Endothelial cell of umbilical vein (primary cell): ENCODE measurements at regions not wholly inside any gene's neighbourhood (a gene's known extent, or its start where the extent isn't known, plus 50 kb on each side); places are given as distances from the start of the nearest gene placed in this dataset.

Experiments used
- BruUV-seq: library from RNA; stranded (reverse); fragments of 400-500 nt; replicated peaks from 2 replicates; lab custom pipeline; 2021; lab: Mats Ljungman, UMichigan
- CTCF ChIA-PET: fragments of 300-600, 350-600 bp; sonication (Branson Sonifier 250); formaldehyde crosslinking; loops from one replicate; lab custom pipeline; 2021; ENCODE audit warnings: antibody characterized with exemption, inconsistent platforms; lab: Charles Lee
- POLR2A ChIA-PET: fragments of 300-600, 350-600 bp; sonication (Branson Sonifier 250); formaldehyde crosslinking; loops from one replicate; lab custom pipeline; 2021; ENCODE audit warnings: antibody characterized with exemption, inconsistent platforms; lab: Charles Lee
- DNase-seq: peaks from one replicate; pipeline ENCODE4 v3.0.0-alpha.2; 2011; ENCODE audit warnings: low read depth, low spot score
- FAIRE-seq: peaks from 2 replicates; lab custom pipeline; 2011; peaks lifted over from hg19 to GRCh38; lab: Jason Lieb, UNC
- H2AFZ ChIP-seq: 2 replicates; pipeline ENCODE4 v1.6.0; 2012; ENCODE audit warnings: low read depth, low read length, control low read depth, inconsistent platforms
- H3K27ac ChIP-seq: 2 replicates; pipeline ENCODE4 v1.5.1; 2011; ENCODE audit warnings: low read depth, mild to moderate bottlenecking, control low read depth, low read length, moderate library complexity; ENCODE audit not compliant: insufficient read depth
- H3K27me3 ChIP-seq, 2 experiments: 2 replicates each; pipeline versions ENCODE4 v1.6.0 to v1.6.1; 2011; ENCODE audit warnings: low read length in 2 of 2, mixed read lengths in 1 of 2; ENCODE audit not compliant: control insufficient read depth in 2 of 2, insufficient read depth in 2 of 2
- H3K36me3 ChIP-seq, 2 experiments: 2 replicates in 1 of 2; 3 replicates in 1 of 2; pipeline ENCODE4 v1.5.1; 2011; ENCODE audit warnings: low read length in 2 of 2, mild to moderate bottlenecking in 1 of 2, moderate library complexity in 1 of 2; ENCODE audit not compliant: control insufficient read depth in 2 of 2, insufficient read depth in 2 of 2; ENCODE audit errors: extremely low read depth in 1 of 2
- H3K4me1 ChIP-seq: 3 replicates; pipeline ENCODE4 v1.5.1; 2011; ENCODE audit warnings: mild to moderate bottlenecking, low read length; ENCODE audit not compliant: control insufficient read depth, insufficient read depth; ENCODE audit errors: extremely low read depth
- H3K4me2 ChIP-seq: 2 replicates; pipeline ENCODE4 v1.6.1; 2011; ENCODE audit warnings: low read length, control low read depth, mixed read lengths; ENCODE audit not compliant: insufficient read depth
- H3K4me3 ChIP-seq, 3 experiments: fragments of 200-600 bp in 1 of 3; sonication (generic), shearing (Covaris generic) in 1 of 3; replicated peaks in 1 of 3; 2 replicates each; pipeline ENCODE4 v1.5.1; 2011 to 2016; ENCODE audit warnings: control low read depth in 3 of 3, low read length in 3 of 3, mild to moderate bottlenecking in 2 of 3, inconsistent platforms in 1 of 3, low read depth in 1 of 3, moderate library complexity in 1 of 3; ENCODE audit not compliant: insufficient read depth in 1 of 3
- H3K79me2 ChIP-seq: 2 replicates; pipeline ENCODE4 v1.6.0; 2012; ENCODE audit warnings: low read length, inconsistent platforms; ENCODE audit not compliant: control insufficient read depth, insufficient read depth
- H3K9ac ChIP-seq: replicated peaks from 2 replicates; pipeline ENCODE3; 2011; ENCODE audit warnings: low read length, control low read depth; ENCODE audit not compliant: insufficient read depth; ENCODE audit errors: extremely low read depth
- H3K9me1 ChIP-seq: replicated peaks from 3 replicates; pipeline ENCODE4 v1.6.0; 2011; ENCODE audit warnings: mild to moderate bottlenecking, low read length; ENCODE audit not compliant: control insufficient read depth, insufficient read depth; ENCODE audit errors: extremely low read depth
- H3K9me3 ChIP-seq: replicated peaks from 2 replicates; pipeline ENCODE4 v1.5.1; 2012; ENCODE audit warnings: low read length, inconsistent platforms; ENCODE audit not compliant: control insufficient read depth, insufficient read depth
- H4K20me1 ChIP-seq: replicated peaks from 2 replicates; pipeline ENCODE3; 2011; ENCODE audit warnings: mild to moderate bottlenecking, low read length; ENCODE audit not compliant: control insufficient read depth, insufficient read depth; ENCODE audit errors: extremely low read depth
- CTCF ChIP-seq, 2 donors: IDR thresholded peaks; 1 replicate in 1 of 2; 2 replicates in 1 of 2; pipeline ENCODE4 v1.5.1; 2011; ENCODE audit warnings: low read length in 2 of 2, mild to moderate bottlenecking in 2 of 2, moderate library complexity in 2 of 2, control low read depth in 1 of 2, inconsistent platforms in 1 of 2, low read depth in 1 of 2; ENCODE audit not compliant: insufficient read depth in 1 of 2; ENCODE audit errors: extremely low read depth in 1 of 2
- EZH2 ChIP-seq: IDR thresholded peaks from 2 replicates; pipeline ENCODE4 v1.6.1; 2012; ENCODE audit warnings: borderline replicate concordance, low read depth, mild to moderate bottlenecking, moderate library complexity, low read length, inconsistent platforms; ENCODE audit not compliant: severe bottlenecking
- FOS ChIP-seq: IDR thresholded peaks from 2 replicates; pipeline ENCODE4 v1.6.1; 2011; ENCODE audit warnings: mild to moderate bottlenecking, low read length, moderate library complexity, borderline replicate concordance; ENCODE audit not compliant: insufficient read depth
- GATA2 ChIP-seq: IDR thresholded peaks from 2 replicates; pipeline ENCODE4 v1.7.0; 2011; ENCODE audit warnings: low read depth, mild to moderate bottlenecking, moderate library complexity, mixed read lengths, low read length; ENCODE audit not compliant: insufficient read length, insufficient read depth
- JUN ChIP-seq: IDR thresholded peaks from 2 replicates; pipeline ENCODE4 v1.6.1; 2011; ENCODE audit warnings: borderline replicate concordance, low read depth; ENCODE audit not compliant: insufficient read length, insufficient read depth
- MAX ChIP-seq: IDR thresholded peaks from 2 replicates; pipeline ENCODE4 v1.6.1; 2011; ENCODE audit not compliant: insufficient read depth, insufficient read length
- MYC ChIP-seq: IDR thresholded peaks from one replicate; pipeline ENCODE4 v1.6.1; 2011; ENCODE audit warnings: mild to moderate bottlenecking, low read depth, low read length
- POLR2A ChIP-seq: IDR thresholded peaks from 2 replicates; pipeline ENCODE4 v1.6.1; 2012; ENCODE audit warnings: low read depth, mild to moderate bottlenecking, control low read depth, low read length
- POLR2AphosphoS5 ChIP-seq: IDR thresholded peaks from 2 replicates; pipeline ENCODE4 v1.6.1; 2012; ENCODE audit warnings: low read depth, mild to moderate bottlenecking, control low read depth, low read length, moderate library complexity; ENCODE audit not compliant: insufficient read depth
- dilution Hi-C: fragments of 300-500 bp; cut with MboI; formaldehyde crosslinking; loops from one replicate; pipeline ENCODE4 v1.15.0; 2019; ENCODE audit warnings: low sequenced_read_pairs; ENCODE audit not compliant: extremely low pct_ligation_motif_present
- intact Hi-C: fragments of 100-400 bp; cut with micrococcal nuclease; formaldehyde crosslinking; loops from one replicate; pipeline ENCODE4 v1.10.0; 2022

- DNase-seq (no peak), FAIRE-seq (no peak)
- H4K20me1 ChIP-seq = no peaks in the 10 kb centered on the region
- no peaks in the 10 kb centered on the region for H3K9me1 ChIP-seq
- BruUV-seq = no TSS peak
- intact Hi-C loops = no loop called here
- TF ChIP-seq JUN = no peak
- no peak for TF ChIP-seq CTCF (IDR thresholded peaks at IDR 0.05; ENCODE audit: extremely low read depth in 1 of 2, insufficient read depth in 1 of 2, low read depth in 1 of 2, low read length in 2 of 2)
- TF ChIP-seq POLR2A = no peak
- no peak for TF ChIP-seq MYC
- TF ChIP-seq EZH2 = no peak
- TF ChIP-seq GATA2 = no peak
- no peak for TF ChIP-seq POLR2AphosphoS5
- no peak for TF ChIP-seq FOS
- no peak for TF ChIP-seq MAX
- no peaks in the 10 kb centered on the region for H3K9me3 ChIP-seq
- H3K79me2 ChIP-seq = no peaks in the 10 kb centered on the region
- H3K4me2 ChIP-seq = no peak overlapping the region
- H3K4me3 ChIP-seq = no peak overlapping the region
- H3K36me3 ChIP-seq = no peaks in the 10 kb centered on the region
- POLR2A ChIA-PET = no interaction called here
- CTCF ChIA-PET = no interaction called here
- dilution Hi-C loops = no loop called here
- no peak overlapping the region for H3K9ac ChIP-seq
- H3K4me1 ChIP-seq = no peaks in the 10 kb centered on the region
- H3K27ac ChIP-seq = no peak overlapping the region
- no peaks in the 10 kb centered on the region for H3K27me3 ChIP-seq
- H2AFZ ChIP-seq = no peak overlapping the region
Measured at GRCh38 chr12:118541934-118542333, 165.6 kb downstream of the SUDS3 start.
